ACHN (cell line): ENCODE measurements at regions not wholly inside any gene's neighbourhood (a gene's known extent, or its start where the extent isn't known, plus 50 kb on each side); places are given as distances from the start of the nearest gene placed in this dataset.

Experiments used
- DNase-seq: peaks from one replicate; pipeline ENCODE4 v3.0.0-alpha.2; 2015
- in situ Hi-C: cut with HindIII; loops from 2 replicates; pipeline ENCODE4 v1.10.0; 2017; ENCODE audit warnings: low sequenced_read_pairs, low pct_ligation_motif_present, low pct_unique_long_range_greater_than_20kb

DNA sequence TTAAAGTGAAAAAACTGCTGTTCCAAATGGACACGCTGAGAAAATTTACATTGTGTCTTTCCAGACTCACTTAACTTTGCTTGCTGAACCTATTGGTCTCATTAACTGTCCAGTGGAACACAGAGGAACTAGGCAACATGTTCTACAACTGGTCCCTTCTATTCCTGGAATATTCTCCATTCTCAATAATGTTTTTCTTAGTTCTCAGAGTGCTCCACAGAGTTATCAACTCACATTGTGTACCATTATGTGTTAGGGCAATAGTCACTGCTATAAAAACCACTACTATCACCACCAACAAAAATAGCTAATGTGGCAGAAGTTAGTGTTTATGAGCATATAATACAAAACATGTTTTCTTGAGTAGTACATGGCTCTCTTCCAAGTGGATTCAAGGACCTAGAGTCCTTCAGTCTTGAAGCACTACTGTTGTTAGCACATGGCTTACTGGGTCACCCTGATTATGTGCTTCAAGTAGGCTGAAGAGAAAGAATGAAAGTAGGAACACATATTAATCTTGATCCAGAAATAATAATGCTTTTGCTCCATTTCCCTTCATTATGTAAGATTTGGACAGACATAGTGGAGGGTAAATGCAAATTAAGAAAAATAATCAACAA, 865.3 kb upstream of the HS3ST1 start:
- in situ Hi-C loops, result no loop called here
- DNase-seq, result no peak

DNA sequence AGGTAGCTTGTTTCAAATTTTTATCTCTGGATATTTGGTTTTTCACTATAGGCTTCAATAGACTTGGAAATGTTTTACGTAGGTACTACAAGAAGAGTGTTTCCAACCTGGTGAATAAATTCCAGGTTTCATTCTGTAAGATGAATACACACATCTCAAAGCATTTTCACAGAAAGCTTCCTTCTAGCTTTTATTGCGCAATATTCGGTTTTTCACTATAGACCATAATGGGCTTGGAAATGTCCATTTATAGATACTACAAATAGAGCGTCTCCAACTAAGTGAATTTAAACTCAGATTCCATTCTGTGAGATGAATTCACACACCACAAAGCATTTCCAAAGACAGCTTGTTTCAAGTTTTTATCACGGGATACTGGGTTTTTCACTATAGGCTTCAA, 857.7 kb upstream of the HS3ST1 start:
- in situ Hi-C loops, result no loop called here

DNA sequence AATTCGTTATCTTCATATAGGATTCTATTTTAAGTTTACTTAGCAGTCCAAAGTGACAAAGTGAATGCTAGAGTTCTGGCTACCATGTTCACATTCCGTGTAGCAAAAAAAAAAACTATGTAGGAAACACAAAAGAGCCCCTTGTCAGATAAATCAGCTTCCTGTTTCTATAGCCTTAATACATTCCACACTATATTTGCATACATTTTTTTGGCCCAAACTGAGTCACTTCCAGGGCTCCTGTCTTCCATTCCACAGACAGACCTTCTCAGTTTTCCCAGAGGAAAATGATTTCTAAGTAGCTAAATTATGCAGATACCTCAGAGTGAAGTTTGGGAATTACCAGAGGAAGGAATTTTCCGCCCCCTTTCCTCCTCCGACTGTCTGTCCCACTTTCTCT, 841.9 kb upstream of the HS3ST1 start:
- no peak for DNase-seq
- in situ Hi-C loops, result no loop called here

More for the DNA sequence above, 857.7 kb upstream of the HS3ST1 start:
- DNase-seq, result no peak

DNA sequence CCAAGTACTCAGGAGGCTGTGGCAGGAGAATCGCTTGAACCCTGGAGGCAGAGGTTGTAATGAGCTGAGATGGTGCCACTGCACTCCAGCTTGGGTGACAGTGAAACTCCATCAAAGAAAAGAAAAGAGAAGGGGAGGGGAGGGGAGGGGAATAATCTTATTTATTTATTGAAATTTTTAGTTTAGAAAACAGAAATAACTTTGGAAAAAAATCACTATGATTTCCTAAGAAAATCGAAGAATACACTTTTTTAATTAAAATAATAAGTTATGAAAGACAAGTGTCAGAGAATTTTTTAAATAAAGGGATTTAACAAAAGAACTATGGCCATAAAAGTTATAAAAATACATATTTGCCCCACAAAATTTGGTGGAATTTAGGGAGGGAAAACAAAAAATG, 836.9 kb upstream of the HS3ST1 start:
- in situ Hi-C loops, result no loop called here

DNA sequence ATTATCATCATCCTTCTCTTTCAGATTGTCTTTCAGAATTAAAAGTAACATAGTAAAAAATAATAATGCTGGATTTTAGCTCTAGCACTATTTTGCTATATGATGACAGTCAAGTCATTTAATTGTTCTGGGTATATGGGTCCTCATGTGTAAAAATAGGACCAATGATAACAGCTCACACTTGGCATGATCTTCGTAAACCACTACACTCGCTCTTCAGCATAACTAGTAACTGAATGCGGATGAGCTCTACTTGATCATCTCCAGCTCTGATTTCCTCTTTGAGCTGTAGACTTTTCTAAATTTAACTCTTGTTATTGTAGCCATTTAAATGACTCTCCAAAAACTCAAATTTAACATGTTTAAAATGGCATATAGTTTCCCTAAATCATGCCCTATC, 831.8 kb upstream of the HS3ST1 start:
- DNase-seq, result no peak
- in situ Hi-C loops, result no loop called here

More for the DNA sequence above, 836.9 kb upstream of the HS3ST1 start:
- no peak for DNase-seq

DNA sequence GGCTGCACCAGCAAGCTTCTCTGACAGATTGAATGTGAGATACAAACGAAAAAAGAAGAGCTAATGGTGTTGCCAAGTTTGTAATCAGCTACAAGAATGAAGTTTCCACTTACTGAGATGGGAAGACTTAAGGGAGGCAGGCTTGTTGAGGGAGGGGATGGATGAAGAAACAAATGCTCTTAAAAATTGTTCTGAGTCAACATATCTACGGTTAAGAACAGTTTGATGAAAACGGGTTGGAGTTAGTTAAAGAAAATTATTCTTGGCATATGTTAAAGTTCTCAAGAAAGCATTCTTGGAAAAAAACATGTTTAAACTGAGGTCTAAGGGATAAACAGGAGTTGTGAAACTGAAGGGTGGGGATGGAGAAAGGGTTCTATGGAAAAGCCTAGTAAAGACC, 816.3 kb upstream of the HS3ST1 start:
- no peak for DNase-seq
- in situ Hi-C loops, result no loop called here

DNA sequence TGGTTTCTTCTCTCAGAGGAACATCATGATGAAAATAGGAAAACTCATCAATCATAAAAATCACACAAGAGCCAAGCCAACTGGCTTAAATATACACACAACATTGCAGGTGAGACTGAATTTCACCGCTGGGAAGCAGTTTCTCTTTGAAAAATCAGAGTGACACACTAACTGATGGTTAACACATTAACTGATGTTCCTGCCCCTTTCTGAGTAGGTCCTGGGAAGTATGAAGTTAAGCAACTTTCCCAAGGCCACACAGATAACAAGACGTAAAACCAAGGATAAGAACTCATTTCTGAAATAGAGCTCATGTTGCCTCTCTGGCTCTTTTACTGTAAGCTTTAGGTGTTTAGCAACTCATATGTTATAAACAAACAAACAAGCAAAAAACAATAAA, 813.7 kb upstream of the HS3ST1 start:
- no peak for DNase-seq
- in situ Hi-C loops, result no loop called here

DNA sequence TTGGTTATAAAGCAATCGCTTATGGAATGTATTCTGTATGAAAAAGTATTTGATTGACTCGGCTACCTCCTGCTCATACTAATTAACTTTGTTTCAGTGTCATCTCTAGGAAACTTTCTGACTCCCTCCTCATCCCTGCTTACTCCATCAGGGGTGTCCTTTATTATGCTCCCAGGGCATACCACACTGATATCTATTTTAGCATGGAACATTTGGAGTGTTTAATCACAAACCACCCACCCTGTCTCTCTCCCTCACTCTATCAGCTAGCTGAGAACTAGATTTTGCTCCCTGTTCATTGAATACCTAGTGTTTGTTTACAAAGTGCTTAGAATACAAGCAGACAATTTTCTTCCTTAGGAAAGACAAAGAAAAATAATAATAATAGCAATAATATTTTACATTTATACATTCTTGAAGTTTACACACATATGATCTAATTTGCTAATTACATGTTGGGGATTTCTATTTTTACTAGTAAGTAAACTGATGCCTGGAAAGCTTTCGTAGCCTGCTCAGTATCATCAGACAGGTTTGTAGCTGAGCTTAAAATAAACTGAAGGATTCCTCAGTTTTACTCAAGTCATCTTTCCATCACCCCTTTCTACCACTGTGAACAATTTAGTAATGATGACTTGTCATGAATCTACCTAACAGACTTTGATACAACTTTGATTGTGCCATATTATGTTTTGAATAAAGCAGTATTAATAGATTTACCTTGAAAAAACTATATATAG, 811.4 kb upstream of the HS3ST1 start:
- in situ Hi-C loops, result no loop called here
- DNase-seq, result no peak

DNA sequence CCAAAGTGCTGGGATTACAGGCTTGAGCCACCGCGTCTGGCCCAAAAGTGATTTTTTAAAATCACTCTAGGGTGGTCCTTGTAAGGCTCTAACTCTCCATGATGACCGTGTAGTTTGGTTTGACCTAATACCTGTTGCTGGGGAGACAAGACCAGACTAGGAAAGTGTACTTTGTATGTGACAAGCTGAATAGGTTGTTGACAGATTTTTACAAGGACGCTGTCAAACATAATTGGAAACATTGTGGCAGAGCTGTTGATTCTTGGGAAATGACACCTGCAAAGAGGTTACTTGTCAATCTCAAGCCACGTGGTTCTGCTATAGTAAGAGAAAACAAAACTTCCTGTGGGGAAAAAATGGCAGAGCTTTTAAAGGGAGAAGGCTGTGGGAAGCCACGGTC, 802.4 kb upstream of the HS3ST1 start:
- in situ Hi-C loops, result no loop called here
- DNase-seq, result no peak

DNA sequence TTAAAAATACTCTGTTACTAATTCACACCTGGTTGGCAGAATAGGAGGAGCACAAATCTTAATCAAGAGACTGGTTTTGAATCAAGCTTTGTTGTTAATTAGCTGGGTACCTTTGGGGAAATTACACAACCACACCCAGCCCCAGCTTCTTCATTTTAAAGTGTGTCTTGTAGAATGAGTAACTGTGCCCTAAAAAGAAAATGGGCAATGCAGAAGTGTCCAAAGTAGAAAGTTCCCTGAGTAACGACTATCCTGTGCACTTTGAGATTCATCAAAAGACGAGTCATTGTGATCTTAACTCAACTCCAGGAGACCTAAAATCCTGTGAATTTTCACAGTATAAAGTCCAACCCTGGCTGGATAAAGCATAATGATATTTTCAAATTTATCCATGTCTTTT, 792.3 kb upstream of the HS3ST1 start:
- no peak for DNase-seq
- in situ Hi-C loops, result no loop called here

DNA sequence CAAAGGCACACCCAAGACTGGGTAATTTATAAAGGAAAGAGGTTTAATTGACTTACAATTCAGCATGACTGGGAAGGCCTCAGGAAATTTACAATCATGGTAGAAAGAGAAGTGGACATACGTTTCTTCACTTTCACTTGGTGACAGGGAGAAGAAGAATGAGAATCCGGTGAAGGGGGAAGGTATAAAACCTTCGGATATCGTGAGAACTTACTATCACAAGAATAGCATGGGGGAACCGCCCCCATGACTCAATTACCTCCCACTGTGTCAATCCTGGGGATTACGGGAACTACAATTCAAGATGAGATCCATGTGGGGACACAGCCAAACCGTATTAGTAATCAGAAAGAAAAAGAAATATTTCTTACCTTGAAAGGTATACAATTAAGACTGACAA, 782.9 kb upstream of the HS3ST1 start:
- no peak for DNase-seq
- in situ Hi-C loops, result no loop called here

DNA sequence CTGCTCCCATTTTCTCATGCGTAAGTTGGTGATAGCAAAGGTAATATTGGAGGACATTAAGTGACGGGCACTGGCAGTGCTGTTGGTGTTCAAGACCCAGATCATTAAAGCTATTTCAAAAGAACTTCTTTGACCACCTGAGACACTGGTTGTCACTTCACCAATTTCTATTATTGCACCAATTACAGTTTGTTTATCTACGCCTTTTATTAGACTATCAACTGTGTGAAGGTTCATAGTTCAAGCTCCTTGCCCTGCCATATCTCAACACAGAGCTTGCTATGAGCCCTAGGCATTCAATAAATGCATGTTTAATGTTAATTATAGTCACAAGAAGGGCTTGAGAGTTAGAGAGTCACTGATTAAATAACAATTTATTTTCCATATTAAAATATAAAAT, 778.7 kb upstream of the HS3ST1 start:
- DNase-seq, result no peak
- in situ Hi-C loops, result no loop called here

DNA sequence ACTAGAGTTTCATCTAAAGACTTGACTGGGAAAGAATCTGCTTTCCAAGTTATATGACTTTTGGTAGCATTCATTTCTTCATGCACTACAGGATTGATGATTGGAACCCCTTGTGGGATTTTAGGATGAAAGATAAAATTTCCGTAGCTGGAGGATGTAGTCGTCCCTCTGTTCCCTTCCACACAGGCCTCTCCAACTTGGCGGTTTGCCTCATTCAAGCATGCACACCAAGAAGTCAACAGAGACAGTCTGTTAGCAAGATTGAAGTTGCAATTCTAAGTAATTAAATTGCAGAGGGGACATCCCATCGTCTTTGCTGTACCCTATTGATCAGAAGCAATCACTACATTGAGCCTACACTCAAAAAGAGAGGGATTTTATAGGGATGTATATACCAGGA, 777.4 kb upstream of the HS3ST1 start:
- no peak for DNase-seq

DNA sequence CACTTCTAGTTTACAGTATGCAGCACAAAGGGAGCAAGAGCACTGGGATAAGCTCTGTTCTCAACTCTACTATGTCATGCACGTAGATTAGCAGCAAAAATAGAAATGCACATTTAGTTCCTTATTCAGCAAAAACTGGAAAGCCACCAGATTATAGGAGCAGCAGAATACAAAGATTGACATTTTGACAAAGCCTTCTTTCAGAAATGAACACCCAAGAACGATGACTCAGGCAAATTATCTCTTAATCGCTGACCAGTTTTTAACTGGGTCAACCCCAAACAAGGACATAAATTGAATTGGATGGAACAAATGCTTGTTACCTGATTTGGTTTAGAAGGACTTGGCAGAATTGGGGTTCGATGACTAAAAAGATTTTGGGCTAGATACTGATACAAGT, 775.3 kb upstream of the HS3ST1 start:
- DNase-seq, result no peak
- in situ Hi-C loops, result no loop called here

More for the DNA sequence above, 777.4 kb upstream of the HS3ST1 start:
- in situ Hi-C loops, result no loop called here

DNA sequence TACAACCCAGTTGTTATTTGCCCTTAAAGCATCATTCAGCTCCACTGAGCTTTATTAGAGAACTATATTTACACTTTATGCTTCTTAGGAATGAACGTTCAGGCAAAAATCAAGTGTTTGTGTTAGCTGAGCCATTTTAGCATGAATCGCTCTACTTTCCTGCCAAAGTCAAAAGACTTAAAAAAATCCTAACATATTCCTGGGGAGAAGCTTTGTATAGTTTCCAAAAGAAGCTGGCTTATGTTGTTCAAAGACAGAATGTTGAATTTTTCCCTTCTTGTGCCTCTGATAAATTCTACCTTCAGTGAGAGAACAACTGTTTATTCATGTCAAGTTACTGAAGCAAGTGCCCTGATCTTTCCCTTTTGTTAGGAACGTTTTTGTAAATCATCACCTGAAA, 771.5 kb upstream of the HS3ST1 start:
- DNase-seq, result no peak
- in situ Hi-C loops, result no loop called here

DNA sequence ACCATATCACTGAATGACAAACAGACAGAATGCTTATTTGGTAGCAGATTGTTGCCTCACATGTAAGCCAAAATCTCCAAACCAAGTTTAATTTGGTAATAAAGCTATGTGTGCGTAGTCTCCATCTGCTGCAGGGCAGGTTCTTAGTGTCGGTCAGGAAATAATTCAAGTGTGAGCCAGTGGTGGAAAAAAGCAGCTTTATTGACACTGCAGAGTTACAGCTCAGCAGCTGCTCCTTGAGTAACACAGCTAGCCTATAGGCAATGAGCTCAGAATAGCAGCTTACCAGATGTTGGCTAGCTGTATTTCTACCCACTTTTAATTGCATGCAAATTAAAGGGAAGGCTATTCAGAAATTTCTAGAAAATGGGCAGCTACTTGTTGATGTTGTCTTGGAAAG, 757.8 kb upstream of the HS3ST1 start:
- in situ Hi-C loops, result no loop called here
- no peak for DNase-seq

DNA sequence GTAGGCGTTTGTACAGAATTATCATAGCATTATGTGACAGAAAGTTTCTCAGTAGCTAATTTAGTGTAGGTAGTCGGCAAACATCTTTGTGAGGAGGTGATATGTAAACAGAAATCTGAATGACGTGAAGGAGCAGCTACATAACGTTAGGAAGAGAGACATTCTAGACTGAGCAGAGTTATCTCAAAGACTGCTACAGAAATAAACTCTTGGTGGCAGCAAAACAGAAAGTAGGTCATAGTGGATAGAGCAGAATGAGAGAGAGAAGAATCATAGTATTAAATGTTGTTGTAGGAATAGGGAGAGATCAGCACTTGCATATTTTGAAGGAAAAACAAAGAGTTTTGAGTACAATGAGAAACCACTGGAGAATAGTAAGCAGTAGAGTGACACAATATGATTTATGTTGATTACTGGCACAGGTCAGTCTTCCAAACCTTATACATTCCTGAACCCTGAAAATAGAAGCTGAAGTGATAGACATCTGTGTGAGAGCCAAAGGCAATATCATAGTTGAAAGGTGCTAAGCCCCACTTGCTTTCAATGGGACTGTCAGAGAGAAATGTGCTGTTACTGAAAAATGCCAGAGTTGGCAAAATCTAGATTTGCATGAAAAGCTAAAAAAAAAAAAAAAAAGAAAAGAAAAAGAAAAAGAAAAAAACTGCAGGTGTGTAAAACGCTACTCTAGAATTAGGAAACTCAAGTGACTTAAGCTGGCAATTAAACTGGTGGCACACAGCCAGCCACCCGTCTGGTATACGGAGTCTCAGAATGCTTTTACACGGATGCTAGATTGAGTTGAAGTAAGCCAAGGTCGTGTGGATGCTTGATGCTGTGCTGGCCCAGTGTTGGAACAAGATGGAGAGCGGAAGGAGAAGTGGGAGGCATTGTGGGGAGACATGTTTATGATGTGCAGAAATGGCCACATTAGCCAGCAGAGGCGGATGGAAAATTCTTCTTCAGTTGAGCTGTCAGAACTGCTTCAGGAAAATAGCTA, 750.2 kb upstream of the HS3ST1 start:
- in situ Hi-C loops, result no loop called here
- no peak for DNase-seq

DNA sequence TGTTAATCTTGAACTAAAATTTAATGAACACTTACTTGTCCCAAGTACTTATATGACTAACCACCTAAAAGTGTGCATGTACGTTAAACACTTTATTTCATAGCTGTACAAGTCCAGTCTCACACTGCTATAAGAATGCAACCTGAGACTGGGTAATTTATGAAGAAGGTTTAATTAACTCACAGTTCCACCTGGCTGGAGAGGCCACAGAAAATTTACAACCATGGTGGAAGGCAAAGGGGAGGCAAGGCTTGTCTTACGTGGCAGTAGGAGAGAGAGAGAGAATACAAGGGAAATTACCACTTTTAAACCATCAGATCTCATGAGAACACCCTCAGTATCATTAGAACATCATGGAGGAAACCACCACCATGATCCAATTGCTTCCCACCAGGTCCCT, 748.7 kb upstream of the HS3ST1 start:
- no peak for DNase-seq

DNA sequence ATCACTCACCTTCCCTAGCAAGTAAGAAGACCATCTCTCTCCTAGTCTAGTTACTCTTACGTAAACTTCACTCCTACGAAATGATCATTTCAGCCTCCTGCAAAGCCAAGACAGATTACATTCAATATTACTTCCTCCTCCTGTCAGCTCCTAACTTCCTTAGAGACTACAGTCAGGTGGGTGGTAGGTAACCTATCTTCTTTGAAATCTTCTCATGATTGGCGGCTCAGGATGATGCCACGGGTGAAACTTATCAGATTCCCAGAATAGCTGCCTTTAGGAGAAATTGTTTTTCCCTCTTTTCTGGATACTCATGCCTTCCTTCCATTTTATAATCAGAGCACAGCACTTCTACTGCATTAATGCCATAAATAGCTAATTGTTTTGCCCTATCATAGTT, 744.8 kb upstream of the HS3ST1 start:
- in situ Hi-C loops, result no loop called here
- DNase-seq, result no peak

More for the DNA sequence above, 748.7 kb upstream of the HS3ST1 start:
- in situ Hi-C loops, result no loop called here
